HG02938 (cell line): ENCODE measurements at regions not wholly inside any gene's neighbourhood (a gene's known extent, or its start where the extent isn't known, plus 50 kb on each side); places are given as distances from the start of the nearest gene placed in this dataset.

Experiments
- ATAC-seq: cut with Tn5 transposase; IDR thresholded peaks from one replicate; pipeline ENCODE4 v1.9.1; 2021; ENCODE audit warnings: mild to moderate bottlenecking, moderate library complexity; ENCODE audit not compliant: unreplicated experiment

- no peak for ATAC-seq
Observed at GRCh38 chr9:107875571-107875980, 386.0 kb upstream of the KLF4 start.

GRCh38 chr9:107874591-107875369 is 385.2 kb upstream of the KLF4 start:
- ATAC-seq = peak; percentile 54

GRCh38 chr9:107874137-107874536 is 384.6 kb upstream of the KLF4 start:
- ATAC-seq = no peak

- ATAC-seq = no peak
Observed at GRCh38 chr9:107872457-107873192, 383.1 kb upstream of the KLF4 start.

GRCh38 chr9:107870927-107871680 is 381.5 kb upstream of the KLF4 start:
- ATAC-seq = no peak

GRCh38 chr9:107870221-107870620 is 380.7 kb upstream of the KLF4 start:
- no peak for ATAC-seq

- no peak for ATAC-seq
Observed at GRCh38 chr9:107869111-107869510, 379.5 kb upstream of the KLF4 start.

- no peak for ATAC-seq
Observed at GRCh38 chr9:107868186-107868585, 378.6 kb upstream of the KLF4 start.

GRCh38 chr9:107867738-107868137 is 378.2 kb upstream of the KLF4 start:
- no peak for ATAC-seq

GRCh38 chr9:107866711-107867311 is 377.2 kb upstream of the KLF4 start:
- ATAC-seq = no peak

- ATAC-seq = no peak
Observed at GRCh38 chr9:107863396-107863795, 373.8 kb upstream of the KLF4 start.

GRCh38 chr9:107862881-107863280 is 373.3 kb upstream of the KLF4 start:
- ATAC-seq = no peak

GRCh38 chr9:107862323-107862722 is 372.8 kb upstream of the KLF4 start:
- ATAC-seq = no peak

- ATAC-seq = no peak
Observed at GRCh38 chr9:107861075-107861474, 371.5 kb upstream of the KLF4 start.

- ATAC-seq = no peak
Observed at GRCh38 chr9:107858260-107858659, 368.7 kb upstream of the KLF4 start.

GRCh38 chr9:107856633-107857032 is 367.1 kb upstream of the KLF4 start:
- ATAC-seq = no peak

- no peak for ATAC-seq
Observed at GRCh38 chr9:107855164-107855563, 365.6 kb upstream of the KLF4 start.

- no peak for ATAC-seq
Observed at GRCh38 chr9:107853461-107853860, 363.9 kb upstream of the KLF4 start.

- ATAC-seq = no peak
Observed at GRCh38 chr9:107852891-107853290, 363.3 kb upstream of the KLF4 start.

- ATAC-seq = no peak
Observed at GRCh38 chr9:107850653-107851052, 361.1 kb upstream of the KLF4 start.
